ENCODE measurements at regions not wholly inside any gene's neighbourhood (a gene's known extent, or its start where the extent isn't known, plus 50 kb on each side); places are given as distances from the start of the nearest gene placed in this dataset.

GRCh38 chr2:42851186-42851585 is 58.8 kb upstream of the HAAO start:
- Histone ChIP-seq H3K4me1 (no peaks in the 10 kb centered on the region), H3K4me3 (no peak overlapping the region), H3K27me3 (no peaks in the 10 kb centered on the region), H3K36me3 (no peaks in the 10 kb centered on the region), H3K27ac (no peak overlapping the region), H3K9me3 (no peaks in the 10 kb centered on the region)
- intact Hi-C loops (cut with DNase I): loop anchor here in 1 of 3 donors (10.0 kb wide), 1 partner anchor 74 kb away; no protein-coding TSS in a partner anchor
- FAIRE-seq: no peak
- DNase-seq: peak in 1 of 6 donors; percentile 18
- WGBS, 2 donors: 62 to 66% methylated on average over 4 of the region's 4 CpGs
- ATAC-seq: no peak
- TF ChIP-seq CTCF (IDR thresholded peaks at IDR 0.05): no peak

- Histone ChIP-seq H3K4me3 (no peak overlapping the region), H3K9me3 (no peaks in the 10 kb centered on the region), H3K4me1 (no peaks in the 10 kb centered on the region), H3K27me3 (no peaks in the 10 kb centered on the region), H3K36me3 (no peaks in the 10 kb centered on the region), H3K27ac (no peak overlapping the region)
- DNase-seq (peak in 1 of 6 donors; percentile 28), ATAC-seq (no peak), FAIRE-seq (no peak)
- TF ChIP-seq CTCF (IDR thresholded peaks at IDR 0.05): no peak
- WGBS, 2 donors: 82 to 84% methylated on average over 14 of the region's 14 CpGs
- intact Hi-C loops (cut with DNase I): loop anchor here in 1 of 3 donors (10.0 kb wide), 1 partner anchor 75 kb away; no protein-coding TSS in a partner anchor
These were observed 57.8 kb upstream of the HAAO start for GRCh38 chr2:42850016-42850805.

- ATAC-seq (no peak), DNase-seq (peak in 1 of 6 donors; percentile 16), FAIRE-seq (no peak)
- TF ChIP-seq CTCF (IDR thresholded peaks at IDR 0.05): no peak
- Histone ChIP-seq H3K9me3 (no peaks in the 10 kb centered on the region), H3K4me1 (no peaks in the 10 kb centered on the region), H3K36me3 (no peaks in the 10 kb centered on the region), H3K4me3 (no peak overlapping the region), H3K27ac (no peak overlapping the region), H3K27me3 (no peaks in the 10 kb centered on the region)
- intact Hi-C loops (cut with DNase I): loop anchor here in 1 of 3 donors (10.0 kb wide), 1 partner anchor 385 kb away; no protein-coding TSS in a partner anchor
- WGBS, 2 donors: 97 to 98% methylated on average over 5 of the region's 5 CpGs
These were observed 56.9 kb upstream of the HAAO start for GRCh38 chr2:42849311-42849710.

GRCh38 chr2:42848726-42849290 is 56.4 kb upstream of the HAAO start:
- no peak overlapping the region for H3K27ac ChIP-seq

More at GRCh38 chr2:42848726-42849290, 56.4 kb upstream of the HAAO start:
- 92 to 97% methylated on average over 10 of the region's 10 CpGs for WGBS, 2 donors
- no peaks in the 10 kb centered on the region for H3K27me3 ChIP-seq
- no peak for TF ChIP-seq CTCF (IDR thresholded peaks at IDR 0.05)
- H3K4me1 ChIP-seq: no peaks in the 10 kb centered on the region
- no peak for ATAC-seq
- peak in 1 of 6 donors; percentile 29 for DNase-seq
- no peak overlapping the region for H3K4me3 ChIP-seq
- intact Hi-C loops (cut with DNase I): loop anchor here in 1 of 3 donors (10.0 kb wide), 1 partner anchor 386 kb away; no protein-coding TSS in a partner anchor
- no peaks in the 10 kb centered on the region for H3K9me3 ChIP-seq
- H3K36me3 ChIP-seq: no peaks in the 10 kb centered on the region
- no peak for FAIRE-seq

All from pancreas (tissue), 10 donors.